Activated CD4-positive, alpha-beta T cell treated with anti-CD3 and anti-CD28 coated beads for 48 hours (primary cell): ENCODE measurements at regions not wholly inside any gene's neighbourhood (a gene's known extent, or its start where the extent isn't known, plus 50 kb on each side); places are given as distances from the start of the nearest gene placed in this dataset.

ENCODE experiments used
- DNase-seq: peaks from one replicate; pipeline ENCODE4 v3.0.0-alpha.2; 2020

- no peak for DNase-seq
These were observed 66.3 kb downstream of the ITM2A start for GRCh38 chrX:79300856-79301255.

DNA sequence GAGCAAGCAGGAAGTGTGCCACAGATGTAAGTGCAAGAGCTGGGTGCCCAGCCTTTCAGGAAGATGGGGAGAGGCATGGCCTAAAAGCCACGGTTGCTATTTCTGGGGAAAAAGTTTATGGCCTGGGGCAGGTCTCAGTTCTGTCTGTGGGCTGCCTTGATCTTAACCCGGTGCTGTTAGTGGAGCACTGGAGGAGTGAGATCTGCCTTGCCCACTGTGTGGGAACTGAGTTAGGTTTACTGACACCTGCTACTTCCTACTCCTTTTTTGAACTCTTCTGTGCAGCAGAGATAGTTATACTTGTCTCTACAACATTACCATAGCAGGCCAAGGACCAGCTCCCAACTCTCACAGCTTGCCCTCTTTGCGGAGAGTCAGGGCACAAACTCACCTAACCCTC lies 76.5 kb downstream of the ITM2A start:
- DNase-seq = no peak

DNA sequence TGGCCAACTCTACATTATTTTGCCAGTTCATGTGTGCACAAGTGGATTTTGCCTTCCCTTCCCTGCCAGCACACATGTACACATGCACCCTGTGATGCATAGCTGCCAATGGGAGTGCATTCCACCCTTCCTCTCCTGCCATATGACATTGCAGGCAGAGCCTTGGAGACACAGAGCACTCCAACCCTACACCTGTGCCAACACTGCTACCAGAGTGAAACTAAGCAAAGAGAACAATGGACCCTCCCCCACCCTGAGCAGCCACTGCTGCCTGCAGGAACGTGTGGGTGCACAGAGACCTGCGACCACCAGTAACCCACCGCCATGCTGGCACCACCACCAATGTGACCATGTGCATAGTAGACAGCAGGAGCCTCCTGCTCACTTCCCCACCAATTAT lies 78.4 kb downstream of the ITM2A start:
- no peak for DNase-seq

DNA sequence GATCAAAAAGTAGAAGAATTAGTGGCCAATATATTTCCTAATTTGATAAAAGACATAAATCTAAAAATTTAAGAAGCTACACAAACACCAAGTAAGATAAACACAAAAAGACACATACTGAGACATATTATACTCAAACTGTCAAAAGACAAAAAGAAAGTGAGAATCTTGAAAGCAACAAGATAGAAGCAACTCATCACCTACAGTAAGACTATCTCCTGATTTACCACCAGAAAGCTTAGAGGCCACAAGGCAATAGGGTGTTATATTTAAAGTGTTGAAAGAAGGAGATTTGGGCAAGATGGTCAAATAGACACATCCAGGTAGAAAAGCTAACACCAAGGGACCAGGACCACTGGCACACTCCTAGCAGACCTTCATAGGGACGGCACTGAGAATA lies 79.4 kb downstream of the ITM2A start:
- no peak for DNase-seq

DNA sequence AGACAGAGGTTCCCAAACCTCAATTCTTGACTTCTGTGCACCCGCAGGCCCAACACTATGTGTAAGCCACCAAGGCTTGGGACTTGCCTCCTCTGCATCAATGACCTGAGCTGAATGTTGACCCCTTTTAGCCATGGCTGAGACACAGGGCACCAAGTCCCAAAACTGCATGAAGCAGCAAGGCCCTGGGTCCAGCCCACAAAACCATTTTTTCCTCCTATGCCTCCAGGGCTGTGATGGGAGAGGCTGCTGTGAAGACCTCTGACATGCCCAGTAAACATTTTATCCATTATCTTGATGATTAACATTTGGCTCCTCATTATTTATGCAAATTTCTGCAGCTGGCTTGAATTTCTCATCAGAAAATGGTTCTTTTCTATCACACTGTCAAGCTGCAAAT lies 85.4 kb downstream of the ITM2A start:
- no peak for DNase-seq

GRCh38 chrX:79270401-79270800 lies 96.7 kb downstream of the ITM2A start:
- peak; percentile 80 for DNase-seq

DNA sequence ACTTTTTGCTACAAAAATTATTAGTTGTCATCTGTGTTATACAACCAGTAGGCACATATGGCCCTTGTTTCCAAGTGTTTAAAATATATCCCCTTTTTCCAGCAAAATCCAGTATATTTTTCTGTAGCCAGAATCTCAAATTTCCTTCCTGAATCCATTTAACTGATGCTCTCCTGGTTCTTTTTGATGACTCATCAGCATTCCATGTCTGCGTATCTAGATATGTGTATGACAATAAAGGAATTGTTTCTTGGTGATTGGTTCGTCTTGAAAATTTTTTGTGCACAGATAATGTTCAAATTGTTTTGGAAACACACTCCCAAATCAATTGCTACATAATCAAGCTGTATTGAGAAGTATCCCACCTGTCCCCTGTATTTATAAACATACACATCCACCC lies 98.3 kb downstream of the ITM2A start:
- no peak for DNase-seq

DNA sequence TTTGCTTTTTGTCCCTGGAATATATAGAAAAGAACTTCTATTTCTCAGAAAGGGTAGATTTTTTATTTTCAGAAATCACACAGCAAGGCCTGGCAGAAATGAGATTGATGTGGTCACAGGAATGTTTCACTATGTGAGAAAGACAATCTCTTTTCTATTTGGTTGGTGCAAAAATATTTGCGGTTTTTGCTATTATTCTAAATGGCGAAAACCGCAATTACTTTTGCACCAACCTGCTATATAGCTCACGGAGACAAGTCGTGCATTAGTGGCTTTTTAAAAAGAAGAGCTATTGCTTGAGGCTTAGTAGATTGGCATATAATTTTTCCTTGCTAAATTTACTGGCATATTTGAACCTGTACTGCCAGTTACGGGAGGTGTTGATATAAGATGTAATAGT lies 100.4 kb downstream of the ITM2A start:
- DNase-seq = no peak

- no peak for DNase-seq
These were observed 103.6 kb downstream of the ITM2A start for GRCh38 chrX:79263550-79263949.

DNA sequence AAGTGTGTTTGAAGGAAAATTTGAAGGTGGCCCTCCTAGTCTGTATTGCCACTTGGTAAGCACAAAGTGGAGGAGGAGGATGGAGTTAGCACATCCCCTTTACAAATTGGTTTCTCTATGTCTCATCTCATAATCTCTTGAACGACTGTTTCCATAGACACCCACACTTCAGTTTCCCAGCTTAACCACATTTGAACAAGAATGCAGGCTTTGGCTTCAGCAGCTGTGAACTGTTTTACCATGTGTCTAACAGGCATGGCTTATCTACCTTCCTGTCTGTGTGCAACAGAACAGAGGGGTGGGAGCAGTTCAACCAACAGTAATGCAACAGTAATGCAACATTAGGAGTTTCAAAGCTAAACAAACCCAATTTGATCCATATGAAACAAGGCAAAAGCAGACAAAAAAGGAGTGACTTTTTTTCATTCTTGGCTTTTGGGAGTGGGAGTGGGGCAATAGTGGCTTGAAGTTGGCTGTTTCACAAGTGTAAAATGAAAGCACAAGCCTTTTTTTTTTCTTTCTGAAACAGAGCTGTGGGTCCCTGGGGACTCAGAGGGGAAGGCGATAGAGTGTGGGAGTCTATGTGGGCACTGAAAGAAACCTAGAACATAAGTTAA lies 108.0 kb downstream of the ITM2A start:
- DNase-seq = peak; percentile 46

GRCh38 chrX:79243691-79244090 lies 99.2 kb downstream of the GPR174 start:
- no peak for DNase-seq

DNA sequence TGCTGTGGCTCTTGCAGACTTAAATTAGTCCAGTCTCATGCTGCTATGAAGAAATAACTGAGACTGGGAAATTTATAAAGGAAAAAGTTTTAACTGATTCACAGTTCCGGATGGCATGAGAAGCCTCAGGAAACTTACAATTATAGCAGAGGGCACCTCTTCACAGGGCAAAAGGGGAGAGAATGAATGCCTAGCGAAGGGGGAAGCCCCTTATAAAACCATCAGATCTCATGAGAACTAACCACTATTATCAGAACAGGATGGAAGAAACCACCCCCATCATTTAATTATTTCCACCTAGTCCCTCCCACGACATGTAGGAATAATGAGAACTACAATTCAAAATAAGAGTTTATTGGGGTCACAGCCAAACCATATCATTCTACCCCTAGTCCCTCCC lies 91.4 kb downstream of the GPR174 start:
- no peak for DNase-seq

DNA sequence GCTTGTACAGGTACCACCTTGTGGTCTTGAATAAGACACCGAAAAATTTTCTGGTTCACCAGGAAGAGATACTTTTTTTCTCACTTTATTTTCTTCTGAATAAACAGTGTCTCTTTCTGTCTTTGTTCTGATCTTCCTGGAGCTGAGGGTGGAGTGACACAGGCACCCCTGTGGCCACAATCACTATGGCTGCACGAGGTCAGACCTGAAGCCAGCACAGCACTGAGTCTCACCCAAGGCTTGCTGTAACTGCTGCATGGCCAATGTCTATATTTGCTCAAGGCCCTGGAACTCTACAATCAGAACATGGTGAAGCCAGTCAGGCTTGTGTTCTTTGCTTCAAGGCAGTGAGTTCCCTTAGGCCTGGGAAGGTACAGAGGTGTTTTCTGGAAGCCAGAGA lies 87.2 kb downstream of the GPR174 start:
- no peak for DNase-seq
